Lung (tissue), 11 donors: ENCODE measurements at regions not wholly inside any gene's neighbourhood (a gene's known extent, or its start where the extent isn't known, plus 50 kb on each side); places are given as distances from the start of the nearest gene placed in this dataset.

ENCODE experiments used
- ATAC-seq: fragments of 200-7000 bp; cut with Tn5 transposase; one replicate; pipeline ENCODE4 v1.9.1; 2020; ENCODE audit warnings: moderate number of reproducible peaks; ENCODE audit not compliant: insufficient read depth, low FRiP score
- DNase-seq, 3 donors: peaks; one replicate each; pipeline ENCODE4 v3.0.0-alpha.2; 2013 to 2017
- H3K27ac ChIP-seq, 2 donors: one replicate each; pipeline ENCODE4 v1.5.1; 2013; ENCODE audit warnings: mild to moderate bottlenecking in 2 of 2, moderate library complexity in 2 of 2, control low read depth in 1 of 2, inconsistent platforms in 1 of 2, low read depth in 1 of 2, low read length in 1 of 2
- H3K27me3 ChIP-seq, 3 donors: one replicate each; pipeline ENCODE4 v1.5.1; 2013; ENCODE audit warnings: low read length in 2 of 3; ENCODE audit not compliant: control insufficient read depth in 3 of 3, insufficient read depth in 3 of 3
- H3K36me3 ChIP-seq, 4 donors: one replicate each; pipeline ENCODE4 v1.5.1; 2013; ENCODE audit warnings: low read length in 4 of 4, mild to moderate bottlenecking in 1 of 4, moderate library complexity in 1 of 4; ENCODE audit not compliant: control insufficient read depth in 4 of 4, insufficient read depth in 4 of 4
- H3K4me1 ChIP-seq, 5 donors: one replicate each; pipeline ENCODE4 v1.5.1; 2013; ENCODE audit warnings: low read length in 5 of 5, mild to moderate bottlenecking in 2 of 5, moderate library complexity in 1 of 5; ENCODE audit not compliant: control insufficient read depth in 5 of 5, insufficient read depth in 5 of 5
- H3K4me3 ChIP-seq: one replicate; pipeline ENCODE4 v1.5.1; 2013; ENCODE audit warnings: mild to moderate bottlenecking, control low read depth, moderate library complexity
- H3K9ac ChIP-seq, 2 donors: one replicate each; pipeline ENCODE4 v1.5.1; 2013; ENCODE audit warnings: low read length in 2 of 2, control low read depth in 1 of 2; ENCODE audit not compliant: insufficient read depth in 1 of 2
- H3K9me3 ChIP-seq, 4 donors: one replicate each; pipeline ENCODE4 v1.5.1; 2013; ENCODE audit warnings: low read length in 3 of 4, mild to moderate bottlenecking in 1 of 4, moderate library complexity in 1 of 4; ENCODE audit not compliant: control insufficient read depth in 4 of 4, insufficient read depth in 3 of 4
- CTCF ChIP-seq: IDR thresholded peaks from 2 replicates; pipeline ENCODE4 v1.5.1; 2012; ENCODE audit warnings: mild to moderate bottlenecking; ENCODE audit errors: control extremely low read depth, extremely low read depth
- WGBS, 2 donors: extraction: QIAGEN DNeasy Blood & Tissue Kit; methylation state at CpG; one replicate each; pipeline ENCODE4 v1.1.7; 2013; 5-methylcytosine and 5-hydroxymethylcytosine counted together
- donor health status: control.
- donor health status: control.
- donor health status: Bipolar disorder and iron deficiency.
- donor health status: healthy.
- donor health status: DM: yes; HTN: yes; CAD: no.

- Histone ChIP-seq H3K9ac (no peak overlapping the region), H3K27ac (no peak overlapping the region), H3K4me3 (no peak overlapping the region), H3K36me3 (no peaks in the 10 kb centered on the region), H3K27me3 (no peaks in the 10 kb centered on the region), H3K4me1 (peaks cover 0 to 3% (median 0%) of the 10 kb centered on the region in 5 donors), H3K9me3 (peaks cover 0 to 6% (median under 1%) of the 10 kb centered on the region in 4 donors)
- WGBS, 2 donors, result 69 to 78% methylated on average over 3 of the region's 3 CpGs
- no peak for DNase-seq
- no peak for ATAC-seq
- TF ChIP-seq CTCF, result no peak
Observed at GRCh38 chr14:24693353-24693737, 59.4 kb upstream of the GZMB start.

GRCh38 chr14:24692382-24693352, 58.7 kb upstream of the GZMB start:
- no peak for TF ChIP-seq CTCF
- H3K4me1 ChIP-seq, result peaks cover 0 to 3% (median 0%) of the 10 kb centered on the region in 5 donors
- peaks cover 0 to 6% (median under 1%) of the 10 kb centered on the region in 4 donors for H3K9me3 ChIP-seq
- no peak overlapping the region for H3K4me3 ChIP-seq
- no peaks in the 10 kb centered on the region for H3K27me3 ChIP-seq
- DNase-seq, result no peak
- peak overlapping the region in 1 of 2 donors; percentile 41 for H3K27ac ChIP-seq
- 65 to 78% methylated on average over 11 of the region's 11 CpGs for WGBS, 2 donors
- no peaks in the 10 kb centered on the region for H3K36me3 ChIP-seq
- ATAC-seq, result no peak
- no peak overlapping the region for H3K9ac ChIP-seq

- DNase-seq, result no peak
- H3K4me1 ChIP-seq, result peaks cover 0 to 3% (median 0%) of the 10 kb centered on the region in 5 donors
- H3K9me3 ChIP-seq, result peaks cover 0 to 3% (median 0%) of the 10 kb centered on the region in 4 donors
- no peak overlapping the region for H3K4me3 ChIP-seq
- TF ChIP-seq CTCF, result no peak
- peaks cover 0 to 3% (median 0%) of the 10 kb centered on the region in 3 donors for H3K27me3 ChIP-seq
- 59 to 83% methylated on average over 4 of the region's 4 CpGs for WGBS, 2 donors
- H3K36me3 ChIP-seq, result no peaks in the 10 kb centered on the region
- H3K9ac ChIP-seq, result no peak overlapping the region
- ATAC-seq, result no peak
- no peak overlapping the region for H3K27ac ChIP-seq
Observed at GRCh38 chr14:24690492-24690891, 56.5 kb upstream of the GZMB start.
